ENCODE measurements at regions not wholly inside any gene's neighbourhood (a gene's known extent, or its start where the extent isn't known, plus 50 kb on each side); places are given as distances from the start of the nearest gene placed in this dataset.
A peak's percentile ranks its signal among the peaks of the same experiment; 100 is the strongest.
"Not testable (repeated sequence)": the region's sequence is repeated elsewhere in the genome, so short reads cannot be mapped to it uniquely, and the experiment has no call there.

- DNase-seq: no peak
Observed at GRCh38 chr4:60913002-60913401, 287.1 kb upstream of the ADGRL3 start.

GRCh38 chr4:60913671-60914070 is 286.5 kb upstream of the ADGRL3 start:
- no peak for DNase-seq

- DNase-seq: not testable (repeated sequence)
Observed at GRCh38 chr4:60921735-60922134, 278.4 kb upstream of the ADGRL3 start.

- no peak for DNase-seq
Observed at GRCh38 chr4:60923075-60923474, 277.1 kb upstream of the ADGRL3 start.

- DNase-seq: no peak
Observed at GRCh38 chr4:60926624-60927023, 273.5 kb upstream of the ADGRL3 start.

- DNase-seq: no peak
Observed at GRCh38 chr4:60930866-60931265, 269.3 kb upstream of the ADGRL3 start.

- no peak for DNase-seq
Observed at GRCh38 chr4:60934566-60935295, 265.4 kb upstream of the ADGRL3 start.

- no peak for DNase-seq
Observed at GRCh38 chr4:60938181-60938580, 261.9 kb upstream of the ADGRL3 start.

- no peak for DNase-seq
Observed at GRCh38 chr4:60938621-60939020, 261.5 kb upstream of the ADGRL3 start.

- no peak for DNase-seq
Observed at GRCh38 chr4:60944060-60944459, 256.1 kb upstream of the ADGRL3 start.

- no peak for DNase-seq
Observed at GRCh38 chr4:60945641-60946040, 254.5 kb upstream of the ADGRL3 start.

GRCh38 chr4:60948008-60948407 is 252.1 kb upstream of the ADGRL3 start:
- DNase-seq: no peak

GRCh38 chr4:60952921-60953320 is 247.2 kb upstream of the ADGRL3 start:
- no peak for DNase-seq

- DNase-seq: no peak
Observed at GRCh38 chr4:60953826-60954225, 246.3 kb upstream of the ADGRL3 start.

- no peak for DNase-seq
Observed at GRCh38 chr4:60962286-60962685, 237.8 kb upstream of the ADGRL3 start.

- DNase-seq: no peak
Observed at GRCh38 chr4:60981534-60981933, 218.6 kb upstream of the ADGRL3 start.

- no peak for DNase-seq
Observed at GRCh38 chr4:60989141-60989540, 211.0 kb upstream of the ADGRL3 start.

GRCh38 chr4:60992037-60992436 is 208.1 kb upstream of the ADGRL3 start:
- DNase-seq: peak; percentile 40

GRCh38 chr4:61003301-61003700 is 196.8 kb upstream of the ADGRL3 start:
- no peak for DNase-seq

- no peak for DNase-seq
Observed at GRCh38 chr4:61004651-61005170, 195.4 kb upstream of the ADGRL3 start.

GRCh38 chr4:61011051-61011450 is 189.1 kb upstream of the ADGRL3 start:
- DNase-seq: no peak

GRCh38 chr4:61011936-61012335 is 188.2 kb upstream of the ADGRL3 start:
- not testable (repeated sequence) for DNase-seq

GRCh38 chr4:61024610-61025009 is 175.5 kb upstream of the ADGRL3 start:
- DNase-seq: no peak

GRCh38 chr4:61027939-61028338 is 172.2 kb upstream of the ADGRL3 start:
- DNase-seq: no peak
